IMR-90 (cell line): ENCODE measurements at regions not wholly inside any gene's neighbourhood (a gene's known extent, or its start where the extent isn't known, plus 50 kb on each side); places are given as distances from the start of the nearest gene placed in this dataset.

ENCODE experiments used
- ATAC-seq: fragments of 200-7000 bp; cut with Tn5 transposase; 2 replicates; pipeline ENCODE4 v1.9.1; 2020; ENCODE audit warnings: low read depth, mild to moderate bottlenecking, moderate library complexity
- BruUV-seq: library from RNA; stranded (reverse); fragments of 400-500 nt; replicated peaks from 2 replicates; lab custom pipeline; 2021; lab: Mats Ljungman, UMichigan
- CTCF ChIA-PET: fragments of 300-600 bp; formaldehyde crosslinking; extraction: SDS; loops from one replicate; lab custom pipeline; 2021; ENCODE audit warnings: antibody characterized with exemption; lab: Yijun Ruan, JAX
- POLR2A ChIA-PET: fragments of 300-600 bp; sonication (Branson Sonifier 250); formaldehyde crosslinking; loops from one replicate; lab custom pipeline; 2022; ENCODE audit warnings: antibody characterized with exemption; ENCODE audit not compliant: unreplicated experiment; lab: Charles Lee
- DNase-seq: peaks from one replicate; pipeline ENCODE4 v3.0.0; 2013
- H2AFZ ChIP-seq: replicated peaks from 2 replicates; pipeline ENCODE3; 2013; ENCODE audit warnings: low read length, mild to moderate bottlenecking; ENCODE audit not compliant: poor library complexity
- H2AK5ac ChIP-seq: 2 replicates; pipeline ENCODE4 v1.6.1; 2013; ENCODE audit warnings: low read depth, low read length, inconsistent platforms
- H2AK9ac ChIP-seq: replicated peaks from 2 replicates; pipeline ENCODE3; 2013; ENCODE audit warnings: mild to moderate bottlenecking, low read depth, low read length, moderate library complexity; ENCODE audit not compliant: poor library complexity
- H2BK120ac ChIP-seq: 2 replicates; pipeline ENCODE4 v1.6.1; 2013; ENCODE audit warnings: low read depth, low read length, inconsistent platforms
- H2BK15ac ChIP-seq: 3 replicates; pipeline ENCODE4 v1.6.1; 2013; ENCODE audit warnings: low read depth, low read length, inconsistent platforms
- H2BK20ac ChIP-seq: 2 replicates; pipeline ENCODE4 v1.6.1; 2013; ENCODE audit warnings: low read depth, mild to moderate bottlenecking, inconsistent platforms, low read length, moderate library complexity
- H2BK5ac ChIP-seq: 2 replicates; pipeline ENCODE4 v1.6.1; 2013; ENCODE audit warnings: mild to moderate bottlenecking, low read depth, low read length, inconsistent platforms; ENCODE audit not compliant: poor library complexity, severe bottlenecking
- H3K14ac ChIP-seq: replicated peaks from 2 replicates; pipeline ENCODE4 v1.6.1; 2013; ENCODE audit warnings: low read depth, low read length, inconsistent platforms
- H3K18ac ChIP-seq: 2 replicates; pipeline ENCODE4 v1.6.1; 2013; ENCODE audit warnings: low read depth, low read length, control low read depth
- H3K23ac ChIP-seq: 2 replicates; pipeline ENCODE4 v1.6.1; 2013; ENCODE audit warnings: low read depth, low read length, inconsistent platforms
- H3K27ac ChIP-seq: 2 replicates; pipeline ENCODE4 v1.5.1; 2013; ENCODE audit warnings: mild to moderate bottlenecking, control low read depth, low read length; ENCODE audit not compliant: insufficient read depth
- H3K27me3 ChIP-seq: 2 replicates; pipeline ENCODE4 v1.6.1; 2013; ENCODE audit warnings: low read length; ENCODE audit not compliant: control insufficient read depth, insufficient read depth
- H3K36me3 ChIP-seq: 2 replicates; pipeline ENCODE4 v1.6.1; 2013; ENCODE audit warnings: low read length, mixed read lengths; ENCODE audit not compliant: control insufficient read depth, insufficient read depth
- H3K4ac ChIP-seq: 2 replicates; pipeline ENCODE4 v1.6.1; 2013; ENCODE audit warnings: low read depth, low read length, inconsistent platforms
- H3K4me1 ChIP-seq: 2 replicates; pipeline ENCODE4 v1.6.1; 2013; ENCODE audit warnings: low read length, mixed read lengths; ENCODE audit not compliant: control insufficient read depth, insufficient read depth
- H3K4me2 ChIP-seq: 2 replicates; pipeline ENCODE4 v1.6.1; 2013; ENCODE audit warnings: low read depth, mild to moderate bottlenecking, control low read depth, low read length, moderate library complexity
- H3K4me3 ChIP-seq: 2 replicates; pipeline ENCODE4 v1.5.1; 2013; ENCODE audit warnings: low read depth, mild to moderate bottlenecking, control low read depth, low read length, moderate library complexity; ENCODE audit not compliant: insufficient read depth
- H3K56ac ChIP-seq: 2 replicates; pipeline ENCODE4 v1.6.1; 2013; ENCODE audit warnings: low read length, inconsistent platforms; ENCODE audit not compliant: insufficient read depth; ENCODE audit errors: extremely low read depth
- H3K79me1 ChIP-seq, 2 experiments: 2 replicates each; pipeline ENCODE4 v1.6.1; 2013; ENCODE audit warnings: low read length in 2 of 2, inconsistent platforms in 1 of 2, low read depth in 1 of 2
- H3K9ac ChIP-seq: 2 replicates; pipeline ENCODE4 v1.6.1; 2013; ENCODE audit warnings: low read depth, low read length, control low read depth
- H3K9me1 ChIP-seq: 2 replicates; pipeline ENCODE4 v1.6.1; 2013; ENCODE audit warnings: low read length, inconsistent platforms; ENCODE audit not compliant: insufficient read depth
- H3K9me3 ChIP-seq: 2 replicates; pipeline ENCODE4 v1.6.1; 2013; ENCODE audit warnings: low read length; ENCODE audit not compliant: control insufficient read depth, insufficient read depth
- H4K20me1 ChIP-seq: 2 replicates; pipeline ENCODE4 v1.6.1; 2013; ENCODE audit warnings: low read length, inconsistent platforms; ENCODE audit not compliant: insufficient read depth
- H4K5ac ChIP-seq: 2 replicates; pipeline ENCODE4 v1.6.1; 2013; ENCODE audit warnings: mild to moderate bottlenecking, low read depth, low read length, control low read depth
- H4K8ac ChIP-seq, 2 experiments: 2 replicates each; pipeline ENCODE4 v1.6.1; 2013; ENCODE audit warnings: low read depth in 2 of 2, low read length in 2 of 2, control low read depth in 1 of 2, inconsistent platforms in 1 of 2
- H4K91ac ChIP-seq: 2 replicates; pipeline ENCODE4 v1.6.1; 2013; ENCODE audit warnings: low read depth, low read length, inconsistent platforms; ENCODE audit not compliant: insufficient read depth
- BHLHE40 ChIP-seq: fragments of 150-350 bp; IDR thresholded peaks from 2 replicates; pipeline ENCODE4 v1.6.1; 2016; ENCODE audit warnings: mild to moderate bottlenecking, low read depth, low read length
- CEBPB ChIP-seq: IDR thresholded peaks from 2 replicates; pipeline ENCODE4 v1.6.1; 2012; ENCODE audit warnings: low read depth, low read length, improper control_type of control experiment
- CHD1 ChIP-seq: IDR thresholded peaks from 2 replicates; pipeline ENCODE4 v1.6.1; 2012; ENCODE audit warnings: low read depth, low read length, improper control_type of control experiment
- FOS ChIP-seq: fragments of 150-350 bp; IDR thresholded peaks from 2 replicates; pipeline ENCODE4 v1.6.1; 2016; ENCODE audit warnings: low read depth, low read length
- MAFK ChIP-seq: IDR thresholded peaks from 2 replicates; pipeline ENCODE4 v1.6.1; 2012; ENCODE audit warnings: low read depth, low read length, improper control_type of control experiment
- MAZ ChIP-seq: IDR thresholded peaks from 2 replicates; pipeline ENCODE4 v1.6.1; 2012; ENCODE audit warnings: low read depth, mild to moderate bottlenecking, low read length, improper control_type of control experiment, moderate library complexity, borderline replicate concordance
- MXI1 ChIP-seq: IDR thresholded peaks from 2 replicates; pipeline ENCODE4 v1.6.1; 2012; ENCODE audit warnings: low read depth, mild to moderate bottlenecking, low read length, moderate library complexity, borderline replicate concordance
- NFE2L2 ChIP-seq: fragments of 150-350 bp; IDR thresholded peaks from 2 replicates; pipeline ENCODE4 v1.6.1; 2016; ENCODE audit warnings: low read depth, mild to moderate bottlenecking, low read length
- POLR2A ChIP-seq: IDR thresholded peaks from 2 replicates; pipeline ENCODE4 v1.6.1; 2012; ENCODE audit warnings: mild to moderate bottlenecking, low read depth, low read length
- RAD21 ChIP-seq: IDR thresholded peaks from 2 replicates; pipeline ENCODE4 v1.6.1; 2012; ENCODE audit warnings: low read length, improper control_type of control experiment
- RCOR1 ChIP-seq: IDR thresholded peaks from 2 replicates; pipeline ENCODE4 v1.6.1; 2012; ENCODE audit warnings: mild to moderate bottlenecking, low read length, improper control_type of control experiment; ENCODE audit not compliant: insufficient replicate concordance
- RFX5 ChIP-seq: IDR thresholded peaks from 2 replicates; pipeline ENCODE4 v1.8.0; 2012; ENCODE audit warnings: low read depth, mild to moderate bottlenecking, low read length, moderate library complexity
- WGBS, 2 experiments: methylation state at CpG; one replicate each; pipeline versions ENCODE4 v1.1.5 to v1.1.7; 2013; ENCODE audit warnings: missing lambda C conversion rate in 2 of 2; ENCODE audit not compliant: insufficient read length in 1 of 2; ENCODE audit errors: extremely low coverage in 2 of 2; 5-methylcytosine and 5-hydroxymethylcytosine counted together
- dilution Hi-C: fragments of 300-500 bp; cut with HindIII; formaldehyde crosslinking; loops from one replicate; pipeline ENCODE4 v1.14.3; 2018; ENCODE audit warnings: low sequenced_read_pairs; ENCODE audit not compliant: unreplicated experiment
- in situ Hi-C: fragments of 300-500 bp; cut with MboI; formaldehyde crosslinking; loops from 3 replicates; pipeline ENCODE4 v1.14.3; 2019; ENCODE audit warnings: low sequenced_read_pairs, inconsistent platforms, mixed read lengths
- intact Hi-C: fragments of 100-400 bp; cut with micrococcal nuclease; formaldehyde crosslinking; loops from 2 replicates; pipeline ENCODE4 v1.10.0; 2022
- TF ChIP-seq, protein P1 (sequence below): conservative IDR thresholded peaks from 2 replicates; pipeline ENCODE4 v1.5.1; 2012; ENCODE audit warnings: mild to moderate bottlenecking, low read depth, low read length, improper control_type of control experiment
- TF ChIP-seq, protein P2 (sequence below): fragments of 150-350 bp; IDR thresholded peaks from 2 replicates; pipeline ENCODE4 v1.6.1; 2017; ENCODE audit warnings: mild to moderate bottlenecking, antibody characterized with exemption, low read length, low read depth
- TF ChIP-seq, protein P3 (sequence below): fragments of 150-350 bp; IDR thresholded peaks from 2 replicates; pipeline ENCODE4 v1.6.1; 2016; ENCODE audit warnings: low read depth, mild to moderate bottlenecking, low read length, moderate library complexity, borderline replicate concordance

DNA sequence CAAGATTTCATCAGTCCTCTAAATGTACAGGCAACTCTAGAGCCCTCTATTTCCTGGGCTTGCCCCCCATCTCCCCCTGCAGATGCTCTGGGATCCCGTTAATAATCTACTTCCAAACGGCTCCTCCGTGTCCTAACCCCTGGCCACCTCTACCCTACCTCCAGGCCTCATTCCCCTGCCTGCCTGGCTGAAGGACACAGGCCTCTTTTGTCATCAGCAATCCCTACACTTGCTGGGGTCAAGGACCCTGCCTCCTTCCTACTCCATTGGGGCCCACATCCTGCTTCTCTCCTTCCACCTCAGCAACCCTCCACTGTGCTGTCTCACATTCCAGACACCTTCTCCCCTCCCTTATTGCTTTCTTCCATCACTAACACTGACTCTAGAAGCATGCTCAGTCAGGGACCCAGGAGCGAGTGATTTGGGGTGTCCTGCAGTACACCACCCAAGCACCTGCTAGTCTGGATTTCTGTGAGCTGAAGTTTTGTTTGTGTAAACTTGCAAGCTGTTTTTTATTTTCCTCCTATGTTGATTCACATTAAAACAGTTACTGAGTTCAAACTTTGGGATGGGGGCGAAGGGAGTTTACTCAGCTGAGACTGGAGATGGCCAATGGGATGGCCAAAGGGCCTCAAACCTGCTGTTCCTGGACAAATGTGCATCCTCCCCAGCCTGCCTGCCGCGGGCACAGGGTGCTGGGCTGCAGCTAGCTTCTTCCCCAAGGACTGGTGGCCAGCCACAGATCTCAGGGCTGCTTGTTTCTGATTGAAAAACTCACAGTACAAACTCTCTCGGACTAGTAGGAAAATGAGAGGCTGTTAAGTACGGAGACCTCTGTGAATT, 314.7 kb downstream of the FOXO1 start:
- in situ Hi-C loops (no loop called here), dilution Hi-C loops (no loop called here), intact Hi-C loops (no loop called here)
- H3K9ac ChIP-seq: no peak overlapping the region
- no peak overlapping the region for H2BK120ac ChIP-seq
- POLR2A ChIA-PET: no interaction called here
- H3K18ac ChIP-seq: no peak overlapping the region
- H2BK15ac ChIP-seq: no peak overlapping the region
- H3K4ac ChIP-seq: no peak overlapping the region
- no peak overlapping the region for H4K5ac ChIP-seq
- no peak overlapping the region for H2AK5ac ChIP-seq
- CTCF ChIA-PET: no interaction called here
- H4K91ac ChIP-seq: no peak overlapping the region
- H2AK9ac ChIP-seq: no peak overlapping the region
- H3K79me1 ChIP-seq: no peaks in the 10 kb centered on the region
- H3K4me1 ChIP-seq: no peaks in the 10 kb centered on the region
- H3K27me3 ChIP-seq: no peaks in the 10 kb centered on the region; the same call in 1 of the 2 replicates
- H3K36me3 ChIP-seq: no peaks in the 10 kb centered on the region
- no peak overlapping the region for H3K56ac ChIP-seq
- no peak overlapping the region for H4K8ac ChIP-seq
- 75% methylated on average over 4 of the region's 9 CpGs; no CpG with 5 or more reads in 1 of the 2 experiments for WGBS, 2 experiments
- no peaks in the 10 kb centered on the region for H4K20me1 ChIP-seq
- H2AFZ ChIP-seq: no peak overlapping the region
- no peaks in the 10 kb centered on the region for H3K9me3 ChIP-seq
- H3K27ac ChIP-seq: no peak overlapping the region
- no TSS peak for BruUV-seq
- DNase-seq (no peak), ATAC-seq (no peak)
- no peak overlapping the region for H3K14ac ChIP-seq
- no peak overlapping the region for H3K4me2 ChIP-seq
- H3K23ac ChIP-seq: no peak overlapping the region
- TF ChIP-seq FOS: no peak
- no peak for TF ChIP-seq BHLHE40
- TF ChIP-seq POLR2A: no peak
- TF ChIP-seq, protein P1, sequence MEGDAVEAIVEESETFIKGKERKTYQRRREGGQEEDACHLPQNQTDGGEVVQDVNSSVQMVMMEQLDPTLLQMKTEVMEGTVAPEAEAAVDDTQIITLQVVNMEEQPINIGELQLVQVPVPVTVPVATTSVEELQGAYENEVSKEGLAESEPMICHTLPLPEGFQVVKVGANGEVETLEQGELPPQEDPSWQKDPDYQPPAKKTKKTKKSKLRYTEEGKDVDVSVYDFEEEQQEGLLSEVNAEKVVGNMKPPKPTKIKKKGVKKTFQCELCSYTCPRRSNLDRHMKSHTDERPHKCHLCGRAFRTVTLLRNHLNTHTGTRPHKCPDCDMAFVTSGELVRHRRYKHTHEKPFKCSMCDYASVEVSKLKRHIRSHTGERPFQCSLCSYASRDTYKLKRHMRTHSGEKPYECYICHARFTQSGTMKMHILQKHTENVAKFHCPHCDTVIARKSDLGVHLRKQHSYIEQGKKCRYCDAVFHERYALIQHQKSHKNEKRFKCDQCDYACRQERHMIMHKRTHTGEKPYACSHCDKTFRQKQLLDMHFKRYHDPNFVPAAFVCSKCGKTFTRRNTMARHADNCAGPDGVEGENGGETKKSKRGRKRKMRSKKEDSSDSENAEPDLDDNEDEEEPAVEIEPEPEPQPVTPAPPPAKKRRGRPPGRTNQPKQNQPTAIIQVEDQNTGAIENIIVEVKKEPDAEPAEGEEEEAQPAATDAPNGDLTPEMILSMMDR: no peak
- TF ChIP-seq CHD1: no peak
- no peak for TF ChIP-seq MAZ
- TF ChIP-seq NFE2L2: no peak
- no peak for TF ChIP-seq RCOR1
- TF ChIP-seq, protein P2, sequence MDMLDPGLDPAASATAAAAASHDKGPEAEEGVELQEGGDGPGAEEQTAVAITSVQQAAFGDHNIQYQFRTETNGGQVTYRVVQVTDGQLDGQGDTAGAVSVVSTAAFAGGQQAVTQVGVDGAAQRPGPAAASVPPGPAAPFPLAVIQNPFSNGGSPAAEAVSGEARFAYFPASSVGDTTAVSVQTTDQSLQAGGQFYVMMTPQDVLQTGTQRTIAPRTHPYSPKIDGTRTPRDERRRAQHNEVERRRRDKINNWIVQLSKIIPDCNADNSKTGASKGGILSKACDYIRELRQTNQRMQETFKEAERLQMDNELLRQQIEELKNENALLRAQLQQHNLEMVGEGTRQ: no peak
- TF ChIP-seq MXI1: no peak
- TF ChIP-seq RFX5: no peak
- TF ChIP-seq, protein P3, sequence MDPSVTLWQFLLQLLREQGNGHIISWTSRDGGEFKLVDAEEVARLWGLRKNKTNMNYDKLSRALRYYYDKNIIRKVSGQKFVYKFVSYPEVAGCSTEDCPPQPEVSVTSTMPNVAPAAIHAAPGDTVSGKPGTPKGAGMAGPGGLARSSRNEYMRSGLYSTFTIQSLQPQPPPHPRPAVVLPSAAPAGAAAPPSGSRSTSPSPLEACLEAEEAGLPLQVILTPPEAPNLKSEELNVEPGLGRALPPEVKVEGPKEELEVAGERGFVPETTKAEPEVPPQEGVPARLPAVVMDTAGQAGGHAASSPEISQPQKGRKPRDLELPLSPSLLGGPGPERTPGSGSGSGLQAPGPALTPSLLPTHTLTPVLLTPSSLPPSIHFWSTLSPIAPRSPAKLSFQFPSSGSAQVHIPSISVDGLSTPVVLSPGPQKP: no peak
- no peak for TF ChIP-seq CEBPB
- no peak for TF ChIP-seq MAFK
- no peak for TF ChIP-seq RAD21
- no peak overlapping the region for H3K4me3 ChIP-seq
- no peak overlapping the region for H2BK20ac ChIP-seq
- no peaks in the 10 kb centered on the region for H3K9me1 ChIP-seq
- H2BK5ac ChIP-seq: no peak overlapping the region
